Fibroblast of skin of left biceps (primary cell): ENCODE measurements at regions not wholly inside any gene's neighbourhood (a gene's known extent, or its start where the extent isn't known, plus 50 kb on each side); places are given as distances from the start of the nearest gene placed in this dataset.

Experiments
- DNase-seq, 2 experiments: peaks; one replicate each; pipeline ENCODE4 v3.0.0-alpha.2; 2013; ENCODE audit warnings: low read depth in 2 of 2

- no peak for DNase-seq
Observed at GRCh38 chr10:111506266-111507034, 429.6 kb downstream of the ADRA2A start.

- no peak for DNase-seq
Observed at GRCh38 chr10:111511751-111512150, 434.9 kb downstream of the ADRA2A start.

DNA sequence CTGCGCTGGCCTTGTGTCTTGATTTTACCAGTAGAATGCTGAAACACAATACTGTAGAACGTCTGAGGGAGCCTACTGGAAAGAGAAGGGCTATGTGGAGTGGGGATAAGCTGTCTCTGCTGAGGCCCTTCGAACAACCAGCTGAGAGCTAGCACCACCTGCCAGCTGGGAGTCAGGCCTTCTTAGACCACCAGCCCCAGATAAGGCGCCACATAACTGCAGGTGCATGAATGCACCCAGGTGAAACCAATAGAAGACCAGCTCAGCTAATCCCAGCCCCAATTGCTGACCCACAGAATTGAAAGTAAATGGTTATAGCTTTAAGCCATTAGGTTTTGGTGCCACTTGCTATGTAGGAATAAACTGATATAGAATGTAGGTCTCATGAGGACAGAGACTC, 438.4 kb downstream of the ADRA2A start:
- no peak for DNase-seq

DNA sequence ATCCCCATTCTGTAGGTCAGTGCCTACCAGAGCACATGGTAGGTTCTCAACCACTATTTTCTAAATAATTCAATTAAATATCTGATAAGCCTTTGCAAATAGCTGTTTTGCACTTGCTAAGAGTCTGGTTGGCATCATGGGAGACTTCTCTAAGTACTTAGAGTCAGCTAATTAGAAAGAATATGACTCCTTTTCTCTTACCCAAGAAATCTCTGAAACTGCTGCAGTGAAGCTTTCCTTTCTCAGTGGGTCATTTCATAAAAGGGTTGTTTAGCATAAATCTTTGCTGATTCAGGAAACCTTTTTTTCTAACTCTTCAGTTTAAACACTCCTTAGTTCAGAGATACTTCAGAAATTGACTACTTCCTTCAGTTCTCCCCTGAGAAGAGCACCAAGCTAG, 438.9 kb downstream of the ADRA2A start:
- no peak for DNase-seq

DNA sequence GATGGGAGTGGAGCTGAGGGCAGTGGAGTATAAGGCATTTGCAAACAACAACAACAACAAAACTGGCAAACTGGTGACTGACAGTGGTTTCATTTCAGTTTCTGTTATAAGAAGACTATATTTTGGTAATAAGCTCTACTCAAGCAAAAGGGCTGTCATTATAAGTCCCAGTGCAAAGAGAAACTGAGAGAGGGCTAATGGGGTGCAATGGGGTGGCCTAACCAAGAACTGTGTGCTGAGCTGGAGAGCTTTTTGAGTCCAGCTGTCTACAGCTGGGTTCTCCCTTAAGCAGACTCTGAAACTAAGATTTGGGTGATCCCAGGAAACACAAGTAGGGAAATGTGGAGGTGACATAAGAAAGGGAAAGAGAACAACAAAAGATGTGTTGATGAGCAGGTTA, 439.3 kb downstream of the ADRA2A start:
- no peak for DNase-seq

DNA sequence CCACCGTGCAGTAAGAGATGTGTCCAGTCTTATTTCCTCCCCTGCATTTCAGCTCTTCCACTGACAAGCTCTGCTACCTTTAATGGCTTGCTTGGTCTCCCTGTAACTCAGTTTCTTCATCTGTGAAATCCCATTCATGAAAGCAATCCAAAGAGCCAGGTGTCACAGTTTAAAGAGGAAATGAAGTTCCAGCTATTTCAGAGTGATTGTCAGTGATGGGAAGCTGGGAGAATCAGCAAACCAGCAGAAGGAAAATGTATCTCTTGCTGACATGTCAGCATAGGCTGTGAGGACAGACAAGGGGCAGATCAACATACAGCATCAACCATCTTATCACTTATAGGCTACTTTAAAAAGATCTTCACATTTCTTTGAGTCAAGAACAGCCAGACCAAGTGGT, 445.3 kb downstream of the ADRA2A start:
- no peak for DNase-seq

GRCh38 chr10:111522551-111522950, 445.7 kb downstream of the ADRA2A start:
- no peak for DNase-seq

DNA sequence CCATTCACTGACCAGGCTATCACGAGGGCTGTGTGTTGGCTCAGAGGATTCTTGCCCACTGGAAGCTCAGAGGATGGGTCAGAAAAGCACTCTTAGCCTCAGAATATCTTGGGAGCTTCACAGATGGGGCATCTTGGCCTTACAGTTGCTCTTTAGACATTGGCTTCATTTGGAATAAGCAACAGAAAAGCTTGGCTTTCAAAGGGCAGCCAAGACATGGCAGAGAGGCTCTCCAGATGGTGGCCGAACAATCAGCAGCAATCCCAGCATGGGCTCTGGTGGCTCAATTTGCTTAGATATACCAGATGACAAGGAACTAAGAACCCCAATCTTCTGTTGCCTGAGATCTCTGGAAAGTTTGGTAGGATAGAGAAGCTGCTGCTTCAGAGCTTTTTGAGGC, 446.2 kb downstream of the ADRA2A start:
- no peak for DNase-seq

DNA sequence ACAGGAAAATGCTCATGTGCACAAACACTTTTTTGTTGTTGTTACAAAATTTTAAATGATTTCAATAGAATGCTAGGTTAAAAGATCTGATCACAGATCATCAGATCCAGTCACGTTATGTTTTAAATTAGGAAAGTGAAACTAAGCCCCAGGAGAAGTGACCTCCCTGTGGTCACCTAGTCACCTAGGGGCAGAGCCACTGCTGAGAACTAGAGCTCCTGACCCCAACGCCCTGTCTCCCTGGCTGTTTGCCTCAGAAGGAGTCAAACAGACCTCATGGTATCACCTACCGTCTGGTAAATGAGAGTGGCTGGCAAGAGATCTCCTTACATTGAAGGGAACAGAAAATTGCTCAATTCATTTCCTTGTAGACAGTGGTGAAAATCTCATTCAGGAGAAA, 447.3 kb downstream of the ADRA2A start:
- DNase-seq: no peak

DNA sequence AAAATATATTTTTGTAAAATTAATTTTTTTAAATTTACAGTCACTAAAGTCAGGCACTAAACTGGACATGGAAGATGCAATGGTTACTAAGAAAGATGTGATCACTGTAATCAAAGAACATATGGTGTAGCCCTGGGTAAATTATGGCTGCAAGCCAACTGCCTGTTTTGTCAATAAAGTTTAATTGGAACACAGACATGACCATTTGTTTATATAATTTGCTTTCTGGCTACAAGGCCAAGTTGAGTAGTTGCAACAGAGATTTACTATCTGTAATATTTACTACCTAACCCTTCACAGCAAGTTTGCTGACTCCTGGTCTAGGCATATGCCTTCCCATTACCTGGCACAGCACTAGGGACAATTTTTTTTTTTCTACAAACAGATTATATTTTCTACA, 448.9 kb downstream of the ADRA2A start:
- DNase-seq: no peak

- no peak for DNase-seq
Observed at GRCh38 chr10:111531690-111532089, 454.9 kb downstream of the ADRA2A start.

DNA sequence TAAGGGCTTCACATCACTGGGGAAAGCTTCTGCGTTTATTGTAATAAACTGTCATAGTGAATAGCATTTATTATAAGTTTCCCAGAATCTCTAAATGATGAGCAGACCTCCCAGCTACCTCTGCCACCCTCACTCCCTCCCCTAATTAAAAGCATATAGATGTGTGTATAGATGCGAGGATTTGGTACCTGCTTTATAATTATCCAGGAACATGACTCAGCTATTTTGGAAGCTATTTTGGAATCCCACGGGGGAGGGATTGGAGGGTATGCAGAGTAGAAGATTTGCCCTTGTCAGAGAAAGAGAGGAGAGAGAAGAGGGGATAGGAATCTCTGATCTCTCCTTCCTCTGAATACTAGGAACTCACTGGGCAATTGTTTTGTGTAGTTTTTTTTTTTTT, 455.3 kb downstream of the ADRA2A start:
- DNase-seq: no peak

DNA sequence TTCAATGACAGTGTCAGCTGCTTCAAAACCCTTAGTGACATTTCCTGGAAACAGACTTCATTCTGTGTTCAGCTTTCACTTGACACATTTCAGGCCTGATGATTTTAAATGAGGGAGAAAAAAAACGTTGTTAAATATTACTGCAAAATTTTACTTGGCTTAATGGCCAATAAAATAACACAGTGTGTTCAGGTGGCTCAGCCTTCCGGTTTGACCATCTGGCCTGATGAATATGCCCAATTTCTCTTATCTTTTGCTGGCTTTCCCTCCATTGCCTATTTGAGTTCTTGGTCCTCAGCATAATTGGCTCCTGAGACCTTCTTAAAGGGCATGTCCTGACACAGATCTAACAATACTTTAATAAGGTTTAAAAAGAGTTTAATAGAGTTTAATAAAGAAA, 462.4 kb downstream of the ADRA2A start:
- DNase-seq: no peak

DNA sequence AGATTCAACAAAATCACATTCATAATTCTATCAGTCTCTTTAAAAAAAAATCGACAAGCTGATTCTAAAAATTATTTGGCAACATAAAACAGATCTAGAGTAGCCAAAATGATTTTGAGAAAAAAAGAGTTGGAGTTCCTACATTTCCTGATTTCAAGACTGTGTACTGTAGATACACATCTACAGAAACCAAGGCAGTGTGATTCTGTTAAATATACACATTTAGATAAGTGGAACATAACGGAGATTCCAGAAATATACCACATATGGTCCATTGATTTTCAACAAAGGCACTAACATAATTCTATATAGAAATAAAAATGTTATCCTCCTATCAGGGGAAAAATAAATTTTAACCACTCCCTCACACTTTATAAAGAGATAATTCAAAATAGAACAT, 467.0 kb downstream of the ADRA2A start:
- DNase-seq: no peak

GRCh38 chr10:111545861-111546605, 469.2 kb downstream of the ADRA2A start:
- DNase-seq: no peak

- no peak for DNase-seq
Observed at GRCh38 chr10:111548084-111548726, 471.4 kb downstream of the ADRA2A start.

GRCh38 chr10:111551001-111551400, 474.2 kb downstream of the ADRA2A start:
- DNase-seq: no peak

- DNase-seq: no peak
Observed at GRCh38 chr10:111556666-111557065, 479.8 kb downstream of the ADRA2A start.

- DNase-seq: no peak
Observed at GRCh38 chr10:111558211-111558610, 481.4 kb downstream of the ADRA2A start.

DNA sequence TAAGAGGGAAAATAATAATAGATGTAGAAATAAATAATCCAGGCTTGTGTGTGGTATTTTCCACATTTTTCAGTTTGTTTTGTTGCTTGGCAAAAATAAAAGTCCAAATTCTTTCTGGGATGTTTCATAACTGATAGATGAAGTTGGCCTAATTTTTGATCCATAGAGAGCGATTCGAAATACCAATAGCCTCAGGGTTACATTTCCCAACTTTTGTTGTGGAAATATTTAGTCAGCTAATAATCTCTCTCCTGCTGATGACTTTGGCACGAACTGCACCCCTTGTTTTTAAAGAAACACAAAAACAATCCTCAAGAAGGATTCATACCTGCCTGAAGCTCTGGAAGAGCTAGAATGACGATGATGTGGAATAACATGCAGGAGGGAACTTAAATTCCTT, 483.2 kb downstream of the ADRA2A start:
- DNase-seq: no peak

- no peak for DNase-seq
Observed at GRCh38 chr10:111561124-111561523, 484.3 kb downstream of the ADRA2A start.

- no peak for DNase-seq
Observed at GRCh38 chr10:111565542-111565941, 488.7 kb downstream of the ADRA2A start.

- DNase-seq: no peak
Observed at GRCh38 chr10:111578076-111578475, 501.2 kb downstream of the ADRA2A start.
